Muscle of back (tissue), 3 donors: ENCODE measurements at regions not wholly inside any gene's neighbourhood (a gene's known extent, or its start where the extent isn't known, plus 50 kb on each side); places are given as distances from the start of the nearest gene placed in this dataset.

Source experiments
- DNase-seq, 3 donors: peaks; one replicate each; pipeline versions ENCODE4 v3.0.0 to v3.0.0-alpha.2; 2013

- no peak for DNase-seq
These were observed 1183.9 kb downstream of the SLITRK1 start for GRCh38 chr13:82698383-82698782.

- no peak for DNase-seq
These were observed 1188.7 kb downstream of the SLITRK1 start for GRCh38 chr13:82693607-82694006.

- peak in 1 of 3 donors; percentile 19 for DNase-seq
These were observed 1193.8 kb downstream of the SLITRK1 start for GRCh38 chr13:82688400-82688994.

- peak in 1 of 3 donors; percentile 10 for DNase-seq
These were observed 1194.4 kb downstream of the SLITRK1 start for GRCh38 chr13:82687884-82688283.

- DNase-seq = no peak
These were observed 1200.7 kb downstream of the SLITRK1 start for GRCh38 chr13:82681535-82681934.

GRCh38 chr13:82678052-82678451, 1204.2 kb downstream of the SLITRK1 start:
- DNase-seq = no peak

- no peak for DNase-seq
These were observed 1207.2 kb downstream of the SLITRK1 start for GRCh38 chr13:82675024-82675423.

GRCh38 chr13:82674546-82674945, 1207.7 kb downstream of the SLITRK1 start:
- DNase-seq = no peak

GRCh38 chr13:82672248-82672647, 1210.0 kb downstream of the SLITRK1 start:
- no peak for DNase-seq

- DNase-seq = no peak
These were observed 1218.1 kb downstream of the SLITRK1 start for GRCh38 chr13:82664183-82664582.

GRCh38 chr13:82661126-82661525, 1221.1 kb downstream of the SLITRK1 start:
- DNase-seq = no peak

- no peak for DNase-seq
These were observed 1223.5 kb downstream of the SLITRK1 start for GRCh38 chr13:82658811-82659210.

- DNase-seq = no peak
These were observed 1224.8 kb downstream of the SLITRK1 start for GRCh38 chr13:82657471-82657870.

- peak in 1 of 3 donors; percentile 7 for DNase-seq
These were observed 1227.1 kb downstream of the SLITRK1 start for GRCh38 chr13:82654861-82655855.

GRCh38 chr13:82654143-82654542, 1228.1 kb downstream of the SLITRK1 start:
- DNase-seq = no peak

- no peak for DNase-seq
These were observed 1234.7 kb downstream of the SLITRK1 start for GRCh38 chr13:82647540-82647939.

- no peak for DNase-seq
These were observed 1246.2 kb downstream of the SLITRK1 start for GRCh38 chr13:82636119-82636518.

GRCh38 chr13:82634946-82635345, 1247.3 kb downstream of the SLITRK1 start:
- no peak for DNase-seq

- DNase-seq = no peak
These were observed 1255.1 kb downstream of the SLITRK1 start for GRCh38 chr13:82627183-82627582.

GRCh38 chr13:82625717-82626116, 1256.6 kb downstream of the SLITRK1 start:
- DNase-seq = no peak

- DNase-seq = no peak
These were observed 1267.2 kb downstream of the SLITRK1 start for GRCh38 chr13:82615043-82615442.

GRCh38 chr13:82614086-82614485, 1268.2 kb downstream of the SLITRK1 start:
- DNase-seq = no peak

GRCh38 chr13:82606008-82606407, 1276.3 kb downstream of the SLITRK1 start:
- DNase-seq = no peak
